ENCODE measurements at regions not wholly inside any gene's neighbourhood (a gene's known extent, or its start where the extent isn't known, plus 50 kb on each side); places are given as distances from the start of the nearest gene placed in this dataset.

DNA sequence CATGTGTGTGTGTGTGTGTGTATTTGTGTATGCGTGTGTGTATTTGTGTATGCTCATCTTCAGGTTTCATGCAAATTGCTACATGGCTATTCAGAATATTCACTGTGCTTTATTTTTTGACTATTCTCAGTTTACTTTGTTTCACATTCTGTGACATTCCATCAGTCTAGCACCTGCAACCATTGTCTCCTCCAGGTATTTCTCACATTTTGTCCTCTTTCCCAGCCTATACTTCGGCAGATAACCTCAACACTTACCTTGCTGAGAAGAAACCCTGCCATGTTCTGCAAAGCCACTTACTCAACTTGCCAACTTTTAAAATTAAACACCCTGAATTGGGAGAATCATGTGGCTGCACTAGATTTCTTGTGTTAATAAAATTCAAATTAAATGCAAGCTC, 135.4 kb upstream of the REG3A start (continued):
- TF ChIP-seq, protein P1, sequence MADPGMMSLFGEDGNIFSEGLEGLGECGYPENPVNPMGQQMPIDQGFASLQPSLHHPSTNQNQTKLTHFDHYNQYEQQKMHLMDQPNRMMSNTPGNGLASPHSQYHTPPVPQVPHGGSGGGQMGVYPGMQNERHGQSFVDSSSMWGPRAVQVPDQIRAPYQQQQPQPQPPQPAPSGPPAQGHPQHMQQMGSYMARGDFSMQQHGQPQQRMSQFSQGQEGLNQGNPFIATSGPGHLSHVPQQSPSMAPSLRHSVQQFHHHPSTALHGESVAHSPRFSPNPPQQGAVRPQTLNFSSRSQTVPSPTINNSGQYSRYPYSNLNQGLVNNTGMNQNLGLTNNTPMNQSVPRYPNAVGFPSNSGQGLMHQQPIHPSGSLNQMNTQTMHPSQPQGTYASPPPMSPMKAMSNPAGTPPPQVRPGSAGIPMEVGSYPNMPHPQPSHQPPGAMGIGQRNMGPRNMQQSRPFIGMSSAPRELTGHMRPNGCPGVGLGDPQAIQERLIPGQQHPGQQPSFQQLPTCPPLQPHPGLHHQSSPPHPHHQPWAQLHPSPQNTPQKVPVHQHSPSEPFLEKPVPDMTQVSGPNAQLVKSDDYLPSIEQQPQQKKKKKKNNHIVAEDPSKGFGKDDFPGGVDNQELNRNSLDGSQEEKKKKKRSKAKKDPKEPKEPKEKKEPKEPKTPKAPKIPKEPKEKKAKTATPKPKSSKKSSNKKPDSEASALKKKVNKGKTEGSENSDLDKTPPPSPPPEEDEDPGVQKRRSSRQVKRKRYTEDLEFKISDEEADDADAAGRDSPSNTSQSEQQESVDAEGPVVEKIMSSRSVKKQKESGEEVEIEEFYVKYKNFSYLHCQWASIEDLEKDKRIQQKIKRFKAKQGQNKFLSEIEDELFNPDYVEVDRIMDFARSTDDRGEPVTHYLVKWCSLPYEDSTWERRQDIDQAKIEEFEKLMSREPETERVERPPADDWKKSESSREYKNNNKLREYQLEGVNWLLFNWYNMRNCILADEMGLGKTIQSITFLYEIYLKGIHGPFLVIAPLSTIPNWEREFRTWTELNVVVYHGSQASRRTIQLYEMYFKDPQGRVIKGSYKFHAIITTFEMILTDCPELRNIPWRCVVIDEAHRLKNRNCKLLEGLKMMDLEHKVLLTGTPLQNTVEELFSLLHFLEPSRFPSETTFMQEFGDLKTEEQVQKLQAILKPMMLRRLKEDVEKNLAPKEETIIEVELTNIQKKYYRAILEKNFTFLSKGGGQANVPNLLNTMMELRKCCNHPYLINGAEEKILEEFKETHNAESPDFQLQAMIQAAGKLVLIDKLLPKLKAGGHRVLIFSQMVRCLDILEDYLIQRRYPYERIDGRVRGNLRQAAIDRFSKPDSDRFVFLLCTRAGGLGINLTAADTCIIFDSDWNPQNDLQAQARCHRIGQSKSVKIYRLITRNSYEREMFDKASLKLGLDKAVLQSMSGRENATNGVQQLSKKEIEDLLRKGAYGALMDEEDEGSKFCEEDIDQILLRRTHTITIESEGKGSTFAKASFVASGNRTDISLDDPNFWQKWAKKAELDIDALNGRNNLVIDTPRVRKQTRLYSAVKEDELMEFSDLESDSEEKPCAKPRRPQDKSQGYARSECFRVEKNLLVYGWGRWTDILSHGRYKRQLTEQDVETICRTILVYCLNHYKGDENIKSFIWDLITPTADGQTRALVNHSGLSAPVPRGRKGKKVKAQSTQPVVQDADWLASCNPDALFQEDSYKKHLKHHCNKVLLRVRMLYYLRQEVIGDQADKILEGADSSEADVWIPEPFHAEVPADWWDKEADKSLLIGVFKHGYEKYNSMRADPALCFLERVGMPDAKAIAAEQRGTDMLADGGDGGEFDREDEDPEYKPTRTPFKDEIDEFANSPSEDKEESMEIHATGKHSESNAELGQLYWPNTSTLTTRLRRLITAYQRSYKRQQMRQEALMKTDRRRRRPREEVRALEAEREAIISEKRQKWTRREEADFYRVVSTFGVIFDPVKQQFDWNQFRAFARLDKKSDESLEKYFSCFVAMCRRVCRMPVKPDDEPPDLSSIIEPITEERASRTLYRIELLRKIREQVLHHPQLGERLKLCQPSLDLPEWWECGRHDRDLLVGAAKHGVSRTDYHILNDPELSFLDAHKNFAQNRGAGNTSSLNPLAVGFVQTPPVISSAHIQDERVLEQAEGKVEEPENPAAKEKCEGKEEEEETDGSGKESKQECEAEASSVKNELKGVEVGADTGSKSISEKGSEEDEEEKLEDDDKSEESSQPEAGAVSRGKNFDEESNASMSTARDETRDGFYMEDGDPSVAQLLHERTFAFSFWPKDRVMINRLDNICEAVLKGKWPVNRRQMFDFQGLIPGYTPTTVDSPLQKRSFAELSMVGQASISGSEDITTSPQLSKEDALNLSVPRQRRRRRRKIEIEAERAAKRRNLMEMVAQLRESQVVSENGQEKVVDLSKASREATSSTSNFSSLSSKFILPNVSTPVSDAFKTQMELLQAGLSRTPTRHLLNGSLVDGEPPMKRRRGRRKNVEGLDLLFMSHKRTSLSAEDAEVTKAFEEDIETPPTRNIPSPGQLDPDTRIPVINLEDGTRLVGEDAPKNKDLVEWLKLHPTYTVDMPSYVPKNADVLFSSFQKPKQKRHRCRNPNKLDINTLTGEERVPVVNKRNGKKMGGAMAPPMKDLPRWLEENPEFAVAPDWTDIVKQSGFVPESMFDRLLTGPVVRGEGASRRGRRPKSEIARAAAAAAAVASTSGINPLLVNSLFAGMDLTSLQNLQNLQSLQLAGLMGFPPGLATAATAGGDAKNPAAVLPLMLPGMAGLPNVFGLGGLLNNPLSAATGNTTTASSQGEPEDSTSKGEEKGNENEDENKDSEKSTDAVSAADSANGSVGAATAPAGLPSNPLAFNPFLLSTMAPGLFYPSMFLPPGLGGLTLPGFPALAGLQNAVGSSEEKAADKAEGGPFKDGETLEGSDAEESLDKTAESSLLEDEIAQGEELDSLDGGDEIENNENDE (IDR thresholded peaks at IDR 0.05; ENCODE audit: insufficient replicate concordance, low read length) = no peak
- no peak for TF ChIP-seq TCF12 (IDR thresholded peaks at IDR 0.05; ENCODE audit: low read depth, low read length)
- TF ChIP-seq POLR2A (IDR thresholded peaks at IDR 0.05; ENCODE audit: control extremely low read depth in 1 of 2, low read depth in 2 of 2, low read length in 2 of 2) = no peak

All from H1 (cell line).